Endothelial cell of umbilical vein (primary cell): ENCODE measurements at regions not wholly inside any gene's neighbourhood (a gene's known extent, or its start where the extent isn't known, plus 50 kb on each side); places are given as distances from the start of the nearest gene placed in this dataset.

Experiments used
- BruUV-seq: library from RNA; stranded (reverse); fragments of 400-500 nt; replicated peaks from 2 replicates; lab custom pipeline; 2021; lab: Mats Ljungman, UMichigan
- CTCF ChIA-PET: fragments of 300-600, 350-600 bp; sonication (Branson Sonifier 250); formaldehyde crosslinking; loops from one replicate; lab custom pipeline; 2021; ENCODE audit warnings: antibody characterized with exemption, inconsistent platforms; lab: Charles Lee
- POLR2A ChIA-PET: fragments of 300-600, 350-600 bp; sonication (Branson Sonifier 250); formaldehyde crosslinking; loops from one replicate; lab custom pipeline; 2021; ENCODE audit warnings: antibody characterized with exemption, inconsistent platforms; lab: Charles Lee
- DNase-seq: peaks from one replicate; pipeline ENCODE4 v3.0.0-alpha.2; 2011; ENCODE audit warnings: low read depth, low spot score
- FAIRE-seq: peaks from 2 replicates; lab custom pipeline; 2011; peaks lifted over from hg19 to GRCh38; lab: Jason Lieb, UNC
- H2AFZ ChIP-seq: 2 replicates; pipeline ENCODE4 v1.6.0; 2012; ENCODE audit warnings: low read depth, low read length, control low read depth, inconsistent platforms
- H3K27ac ChIP-seq: 2 replicates; pipeline ENCODE4 v1.5.1; 2011; ENCODE audit warnings: low read depth, mild to moderate bottlenecking, control low read depth, low read length, moderate library complexity; ENCODE audit not compliant: insufficient read depth
- H3K27me3 ChIP-seq, 2 experiments: 2 replicates each; pipeline versions ENCODE4 v1.6.0 to v1.6.1; 2011; ENCODE audit warnings: low read length in 2 of 2, mixed read lengths in 1 of 2; ENCODE audit not compliant: control insufficient read depth in 2 of 2, insufficient read depth in 2 of 2
- H3K36me3 ChIP-seq, 2 experiments: 2 replicates in 1 of 2; 3 replicates in 1 of 2; pipeline ENCODE4 v1.5.1; 2011; ENCODE audit warnings: low read length in 2 of 2, mild to moderate bottlenecking in 1 of 2, moderate library complexity in 1 of 2; ENCODE audit not compliant: control insufficient read depth in 2 of 2, insufficient read depth in 2 of 2; ENCODE audit errors: extremely low read depth in 1 of 2
- H3K4me1 ChIP-seq: 3 replicates; pipeline ENCODE4 v1.5.1; 2011; ENCODE audit warnings: mild to moderate bottlenecking, low read length; ENCODE audit not compliant: control insufficient read depth, insufficient read depth; ENCODE audit errors: extremely low read depth
- H3K4me2 ChIP-seq: 2 replicates; pipeline ENCODE4 v1.6.1; 2011; ENCODE audit warnings: low read length, control low read depth, mixed read lengths; ENCODE audit not compliant: insufficient read depth
- H3K4me3 ChIP-seq, 3 experiments: fragments of 200-600 bp in 1 of 3; sonication (generic), shearing (Covaris generic) in 1 of 3; replicated peaks in 1 of 3; 2 replicates each; pipeline ENCODE4 v1.5.1; 2011 to 2016; ENCODE audit warnings: control low read depth in 3 of 3, low read length in 3 of 3, mild to moderate bottlenecking in 2 of 3, inconsistent platforms in 1 of 3, low read depth in 1 of 3, moderate library complexity in 1 of 3; ENCODE audit not compliant: insufficient read depth in 1 of 3
- H3K79me2 ChIP-seq: 2 replicates; pipeline ENCODE4 v1.6.0; 2012; ENCODE audit warnings: low read length, inconsistent platforms; ENCODE audit not compliant: control insufficient read depth, insufficient read depth
- H3K9ac ChIP-seq: replicated peaks from 2 replicates; pipeline ENCODE3; 2011; ENCODE audit warnings: low read length, control low read depth; ENCODE audit not compliant: insufficient read depth; ENCODE audit errors: extremely low read depth
- H3K9me1 ChIP-seq: replicated peaks from 3 replicates; pipeline ENCODE4 v1.6.0; 2011; ENCODE audit warnings: mild to moderate bottlenecking, low read length; ENCODE audit not compliant: control insufficient read depth, insufficient read depth; ENCODE audit errors: extremely low read depth
- H3K9me3 ChIP-seq: replicated peaks from 2 replicates; pipeline ENCODE4 v1.5.1; 2012; ENCODE audit warnings: low read length, inconsistent platforms; ENCODE audit not compliant: control insufficient read depth, insufficient read depth
- H4K20me1 ChIP-seq: replicated peaks from 2 replicates; pipeline ENCODE3; 2011; ENCODE audit warnings: mild to moderate bottlenecking, low read length; ENCODE audit not compliant: control insufficient read depth, insufficient read depth; ENCODE audit errors: extremely low read depth
- CTCF ChIP-seq, 2 donors: IDR thresholded peaks; 1 replicate in 1 of 2; 2 replicates in 1 of 2; pipeline ENCODE4 v1.5.1; 2011; ENCODE audit warnings: low read length in 2 of 2, mild to moderate bottlenecking in 2 of 2, moderate library complexity in 2 of 2, control low read depth in 1 of 2, inconsistent platforms in 1 of 2, low read depth in 1 of 2; ENCODE audit not compliant: insufficient read depth in 1 of 2; ENCODE audit errors: extremely low read depth in 1 of 2
- EZH2 ChIP-seq: IDR thresholded peaks from 2 replicates; pipeline ENCODE4 v1.6.1; 2012; ENCODE audit warnings: borderline replicate concordance, low read depth, mild to moderate bottlenecking, moderate library complexity, low read length, inconsistent platforms; ENCODE audit not compliant: severe bottlenecking
- FOS ChIP-seq: IDR thresholded peaks from 2 replicates; pipeline ENCODE4 v1.6.1; 2011; ENCODE audit warnings: mild to moderate bottlenecking, low read length, moderate library complexity, borderline replicate concordance; ENCODE audit not compliant: insufficient read depth
- GATA2 ChIP-seq: IDR thresholded peaks from 2 replicates; pipeline ENCODE4 v1.7.0; 2011; ENCODE audit warnings: low read depth, mild to moderate bottlenecking, moderate library complexity, mixed read lengths, low read length; ENCODE audit not compliant: insufficient read length, insufficient read depth
- JUN ChIP-seq: IDR thresholded peaks from 2 replicates; pipeline ENCODE4 v1.6.1; 2011; ENCODE audit warnings: borderline replicate concordance, low read depth; ENCODE audit not compliant: insufficient read length, insufficient read depth
- MAX ChIP-seq: IDR thresholded peaks from 2 replicates; pipeline ENCODE4 v1.6.1; 2011; ENCODE audit not compliant: insufficient read depth, insufficient read length
- MYC ChIP-seq: IDR thresholded peaks from one replicate; pipeline ENCODE4 v1.6.1; 2011; ENCODE audit warnings: mild to moderate bottlenecking, low read depth, low read length
- POLR2A ChIP-seq: IDR thresholded peaks from 2 replicates; pipeline ENCODE4 v1.6.1; 2012; ENCODE audit warnings: low read depth, mild to moderate bottlenecking, control low read depth, low read length
- POLR2AphosphoS5 ChIP-seq: IDR thresholded peaks from 2 replicates; pipeline ENCODE4 v1.6.1; 2012; ENCODE audit warnings: low read depth, mild to moderate bottlenecking, control low read depth, low read length, moderate library complexity; ENCODE audit not compliant: insufficient read depth
- dilution Hi-C: fragments of 300-500 bp; cut with MboI; formaldehyde crosslinking; loops from one replicate; pipeline ENCODE4 v1.15.0; 2019; ENCODE audit warnings: low sequenced_read_pairs; ENCODE audit not compliant: extremely low pct_ligation_motif_present
- intact Hi-C: fragments of 100-400 bp; cut with micrococcal nuclease; formaldehyde crosslinking; loops from one replicate; pipeline ENCODE4 v1.10.0; 2022

- intact Hi-C loops = no loop called here
- ChIA-PET CTCF (no interaction called here), POLR2A (no interaction called here)
- no peaks in the 10 kb centered on the region for H4K20me1 ChIP-seq
- FAIRE-seq (no peak), DNase-seq (no peak)
- no peak overlapping the region for H3K4me2 ChIP-seq
- H3K9ac ChIP-seq = no peak overlapping the region
- H3K9me1 ChIP-seq = no peaks in the 10 kb centered on the region
- H3K9me3 ChIP-seq = no peaks in the 10 kb centered on the region
- H3K27me3 ChIP-seq = no peaks in the 10 kb centered on the region
- H3K4me1 ChIP-seq = peaks cover 8% of the 10 kb centered on the region
- TF ChIP-seq GATA2 (no peak), FOS (no peak), MYC (no peak), POLR2AphosphoS5 (no peak), EZH2 (no peak), CTCF (IDR thresholded peaks at IDR 0.05; ENCODE audit: extremely low read depth in 1 of 2, insufficient read depth in 1 of 2, low read depth in 1 of 2, low read length in 2 of 2) (no peak), MAX (no peak), JUN (no peak), POLR2A (no peak)
- no peaks in the 10 kb centered on the region for H3K36me3 ChIP-seq
- no peak overlapping the region for H3K27ac ChIP-seq
- H2AFZ ChIP-seq = no peak overlapping the region
- no TSS peak for BruUV-seq
- no peak overlapping the region for H3K4me3 ChIP-seq
- dilution Hi-C loops = no loop called here
- no peaks in the 10 kb centered on the region for H3K79me2 ChIP-seq
Measured at GRCh38 chr5:57828221-57828620, 345.6 kb upstream of the ACTBL2 start.
